Caco-2 (cell line): ENCODE measurements at regions not wholly inside any gene's neighbourhood (a gene's known extent, or its start where the extent isn't known, plus 50 kb on each side); places are given as distances from the start of the nearest gene placed in this dataset.

Source experiments
- BruUV-seq: library from RNA; stranded (reverse); fragments of 400-500 nt; replicated peaks from 2 replicates; lab custom pipeline; 2021; lab: Mats Ljungman, UMichigan
- CTCF ChIA-PET: fragments of 300-600 bp; sonication (Branson Sonifier 250); formaldehyde crosslinking; loops from one replicate; lab custom pipeline; 2022; ENCODE audit warnings: antibody characterized with exemption; lab: Charles Lee
- POLR2A ChIA-PET: fragments of 300-600 bp; sonication (Branson Sonifier 250); formaldehyde crosslinking; loops from one replicate; lab custom pipeline; 2022; ENCODE audit warnings: antibody characterized with exemption; lab: Charles Lee
- DNase-seq, 2 experiments: peaks; one replicate each; pipeline versions ENCODE4 v3.0.0 to v3.0.0-alpha.2; 2020 to 2022
- H3K27me3 ChIP-seq: replicated peaks from 2 replicates; pipeline ENCODE4 v1.6.0; 2011; ENCODE audit warnings: low read length; ENCODE audit not compliant: control insufficient read depth, insufficient read depth
- H3K36me3 ChIP-seq: 2 replicates; pipeline ENCODE4 v1.5.1; 2011; ENCODE audit warnings: low read length; ENCODE audit not compliant: control insufficient read depth, insufficient read depth
- H3K4me1 ChIP-seq: fragments of 250-450 bp; sonication (Bioruptor Pico); 2 replicates; pipeline ENCODE4 v1.5.1; 2020; ENCODE audit warnings: mild to moderate bottlenecking
- H3K4me3 ChIP-seq: 2 replicates; pipeline ENCODE4 v1.5.1; 2011; ENCODE audit warnings: low read depth, mild to moderate bottlenecking, control low read depth, low read length
- H3K9me3 ChIP-seq: fragments of 250-450 bp; sonication (Bioruptor Pico); 2 replicates; pipeline ENCODE4 v1.5.1; 2020; ENCODE audit warnings: mild to moderate bottlenecking, moderate library complexity
- H3K27ac Mint-ChIP-seq: one replicate; pipeline ENCODE4 v1.8.0; 2022; ENCODE audit warnings: mixed read lengths; ENCODE audit not compliant: unreplicated experiment
- H3K27me3 Mint-ChIP-seq: one replicate; pipeline ENCODE4 v1.8.0; 2022; ENCODE audit warnings: mixed read lengths; ENCODE audit not compliant: insufficient read depth, unreplicated experiment
- H3K36me3 Mint-ChIP-seq: one replicate; pipeline ENCODE4 v1.8.0; 2022; ENCODE audit warnings: mild to moderate bottlenecking, mixed read lengths; ENCODE audit not compliant: insufficient read depth, unreplicated experiment
- H3K4me1 Mint-ChIP-seq: one replicate; pipeline ENCODE4 v1.8.0; 2022; ENCODE audit warnings: low read depth, mixed read lengths; ENCODE audit not compliant: unreplicated experiment
- H3K4me3 Mint-ChIP-seq: one replicate; pipeline ENCODE4 v1.8.0; 2022; ENCODE audit warnings: mild to moderate bottlenecking, moderate library complexity, mixed read lengths; ENCODE audit not compliant: unreplicated experiment
- H3K9me3 Mint-ChIP-seq: one replicate; pipeline ENCODE4 v1.8.0; 2022; ENCODE audit warnings: mixed read lengths; ENCODE audit not compliant: unreplicated experiment
- intact Hi-C: fragments of 100-400 bp; cut with micrococcal nuclease; formaldehyde crosslinking; loops from one replicate; pipeline ENCODE4 v1.10.0; 2022; ENCODE audit not compliant: unreplicated experiment
- TF ChIP-seq, protein P1 (sequence below), 2 experiments: fragments of 200-600 bp in 1 of 2; IDR thresholded peaks; 1 replicate in 1 of 2; 2 replicates in 1 of 2; pipeline versions ENCODE4 v1.5.1 to v1.8.0; 2011 to 2022; ENCODE audit warnings: antibody characterized with exemption in 1 of 2, control low read depth in 1 of 2, inconsistent platforms in 1 of 2, low read depth in 1 of 2, low read length in 1 of 2, mild to moderate bottlenecking in 1 of 2, moderate library complexity in 1 of 2; ENCODE audit not compliant: insufficient read depth in 1 of 2, severe bottlenecking in 1 of 2, unreplicated experiment in 1 of 2

GRCh38 chr1:187763976-187764375 lies 935.2 kb downstream of the PLA2G4A start:
- Histone ChIP-seq H3K27me3 (no peaks in the 10 kb centered on the region), H3K4me3 (no peak overlapping the region), H3K4me1 (no peaks in the 10 kb centered on the region), H3K36me3 (no peaks in the 10 kb centered on the region), H3K9me3 (no peaks in the 10 kb centered on the region)
- H3K9me3 Mint-ChIP-seq, result no peaks in the 10 kb centered on the region
- TF ChIP-seq, protein P1, sequence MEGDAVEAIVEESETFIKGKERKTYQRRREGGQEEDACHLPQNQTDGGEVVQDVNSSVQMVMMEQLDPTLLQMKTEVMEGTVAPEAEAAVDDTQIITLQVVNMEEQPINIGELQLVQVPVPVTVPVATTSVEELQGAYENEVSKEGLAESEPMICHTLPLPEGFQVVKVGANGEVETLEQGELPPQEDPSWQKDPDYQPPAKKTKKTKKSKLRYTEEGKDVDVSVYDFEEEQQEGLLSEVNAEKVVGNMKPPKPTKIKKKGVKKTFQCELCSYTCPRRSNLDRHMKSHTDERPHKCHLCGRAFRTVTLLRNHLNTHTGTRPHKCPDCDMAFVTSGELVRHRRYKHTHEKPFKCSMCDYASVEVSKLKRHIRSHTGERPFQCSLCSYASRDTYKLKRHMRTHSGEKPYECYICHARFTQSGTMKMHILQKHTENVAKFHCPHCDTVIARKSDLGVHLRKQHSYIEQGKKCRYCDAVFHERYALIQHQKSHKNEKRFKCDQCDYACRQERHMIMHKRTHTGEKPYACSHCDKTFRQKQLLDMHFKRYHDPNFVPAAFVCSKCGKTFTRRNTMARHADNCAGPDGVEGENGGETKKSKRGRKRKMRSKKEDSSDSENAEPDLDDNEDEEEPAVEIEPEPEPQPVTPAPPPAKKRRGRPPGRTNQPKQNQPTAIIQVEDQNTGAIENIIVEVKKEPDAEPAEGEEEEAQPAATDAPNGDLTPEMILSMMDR (IDR thresholded peaks at IDR 0.05; ENCODE audit: insufficient read depth in 1 of 2, low read depth in 1 of 2, low read length in 1 of 2, severe bottlenecking in 1 of 2, unreplicated experiment in 1 of 2), result no peak
- intact Hi-C loops, result no loop called here
- POLR2A ChIA-PET, result no interaction called here
- no peak overlapping the region for H3K4me3 Mint-ChIP-seq
- no peaks in the 10 kb centered on the region for H3K36me3 Mint-ChIP-seq
- H3K4me1 Mint-ChIP-seq, result no peaks in the 10 kb centered on the region
- no peak for DNase-seq
- BruUV-seq, result no TSS peak
- no peaks in the 10 kb centered on the region for H3K27me3 Mint-ChIP-seq
- CTCF ChIA-PET, result no interaction called here
- no peak overlapping the region for H3K27ac Mint-ChIP-seq

DNA sequence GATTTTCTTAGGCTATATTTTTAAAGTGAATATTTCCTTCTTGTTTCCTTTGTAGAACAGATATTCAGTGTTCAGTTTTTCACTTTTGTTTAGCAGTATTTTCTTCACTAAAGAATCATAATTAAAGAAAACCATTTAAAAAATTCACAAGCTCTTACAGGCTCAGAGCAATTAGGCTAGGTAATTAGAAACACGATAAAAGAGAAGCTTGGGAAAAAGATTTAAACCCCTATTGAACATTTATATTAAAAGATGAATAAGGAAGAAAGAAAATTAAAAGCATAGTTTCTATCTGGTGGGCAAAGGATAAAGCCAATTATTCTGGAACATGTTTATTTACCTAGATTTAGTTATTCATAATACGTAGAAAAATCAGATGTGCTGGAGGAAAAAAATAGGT lies 942.6 kb downstream of the PLA2G4A start:
- Mint-ChIP-seq H3K9me3 (no peaks in the 10 kb centered on the region), H3K4me1 (no peaks in the 10 kb centered on the region), H3K4me3 (no peak overlapping the region), H3K27me3 (peaks cover 3% of the 10 kb centered on the region), H3K36me3 (no peaks in the 10 kb centered on the region), H3K27ac (no peak overlapping the region)
- H3K4me3 ChIP-seq, result no peak overlapping the region
- CTCF ChIA-PET, result no interaction called here
- H3K27me3 ChIP-seq, result no peaks in the 10 kb centered on the region
- POLR2A ChIA-PET, result no interaction called here
- no peaks in the 10 kb centered on the region for H3K4me1 ChIP-seq
- no TSS peak for BruUV-seq
- DNase-seq, result no peak
- intact Hi-C loops, result no loop called here
- no peaks in the 10 kb centered on the region for H3K9me3 ChIP-seq
- TF ChIP-seq, protein P1 (IDR thresholded peaks at IDR 0.05; ENCODE audit: insufficient read depth in 1 of 2, low read depth in 1 of 2, low read length in 1 of 2, severe bottlenecking in 1 of 2, unreplicated experiment in 1 of 2), result no peak
- H3K36me3 ChIP-seq, result no peaks in the 10 kb centered on the region

DNA sequence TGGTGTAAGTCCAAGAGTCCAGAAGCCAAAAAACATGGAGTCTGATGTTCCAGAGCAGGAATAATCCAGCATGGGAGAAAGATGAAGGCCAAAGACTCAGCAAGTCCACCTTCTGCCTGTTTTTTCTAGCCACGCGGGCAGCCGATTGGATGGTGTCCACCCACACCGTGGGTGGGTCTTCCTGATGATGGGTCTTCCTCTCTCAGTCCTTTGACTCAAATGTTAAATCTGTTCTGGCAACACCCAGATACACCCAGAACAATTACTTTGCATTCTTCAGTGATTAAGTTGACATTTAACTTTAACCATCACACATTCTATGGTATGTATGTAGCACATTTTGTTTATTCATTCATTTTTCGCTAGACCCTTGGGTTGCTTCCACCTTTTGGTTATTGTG lies 944.4 kb downstream of the PLA2G4A start:
- Histone ChIP-seq H3K9me3 (no peaks in the 10 kb centered on the region), H3K4me1 (no peaks in the 10 kb centered on the region), H3K4me3 (no peak overlapping the region), H3K36me3 (no peaks in the 10 kb centered on the region), H3K27me3 (no peaks in the 10 kb centered on the region)
- Mint-ChIP-seq H3K9me3 (no peaks in the 10 kb centered on the region), H3K4me3 (no peak overlapping the region), H3K27ac (no peak overlapping the region), H3K27me3 (peaks cover 3% of the 10 kb centered on the region), H3K4me1 (no peaks in the 10 kb centered on the region), H3K36me3 (no peaks in the 10 kb centered on the region)
- TF ChIP-seq, protein P1 (IDR thresholded peaks at IDR 0.05; ENCODE audit: insufficient read depth in 1 of 2, low read depth in 1 of 2, low read length in 1 of 2, severe bottlenecking in 1 of 2, unreplicated experiment in 1 of 2), result no peak
- no TSS peak for BruUV-seq
- intact Hi-C loops, result no loop called here
- DNase-seq, result no peak
- POLR2A ChIA-PET, result no interaction called here
- CTCF ChIA-PET, result no interaction called here
